Stimulated activated CD4-positive, alpha-beta T cell treated with anti-CD3 and anti-CD28 coated beads, TNF-alpha, amount 100 ng/mL, for 4 hours (primary cell): ENCODE measurements at regions not wholly inside any gene's neighbourhood (a gene's known extent, or its start where the extent isn't known, plus 50 kb on each side); places are given as distances from the start of the nearest gene placed in this dataset.

ENCODE experiments used
- DNase-seq, 3 experiments: peaks; one replicate each; pipeline ENCODE4 v3.0.0-alpha.2; 2020; ENCODE audit warnings: low read depth in 3 of 3

DNA sequence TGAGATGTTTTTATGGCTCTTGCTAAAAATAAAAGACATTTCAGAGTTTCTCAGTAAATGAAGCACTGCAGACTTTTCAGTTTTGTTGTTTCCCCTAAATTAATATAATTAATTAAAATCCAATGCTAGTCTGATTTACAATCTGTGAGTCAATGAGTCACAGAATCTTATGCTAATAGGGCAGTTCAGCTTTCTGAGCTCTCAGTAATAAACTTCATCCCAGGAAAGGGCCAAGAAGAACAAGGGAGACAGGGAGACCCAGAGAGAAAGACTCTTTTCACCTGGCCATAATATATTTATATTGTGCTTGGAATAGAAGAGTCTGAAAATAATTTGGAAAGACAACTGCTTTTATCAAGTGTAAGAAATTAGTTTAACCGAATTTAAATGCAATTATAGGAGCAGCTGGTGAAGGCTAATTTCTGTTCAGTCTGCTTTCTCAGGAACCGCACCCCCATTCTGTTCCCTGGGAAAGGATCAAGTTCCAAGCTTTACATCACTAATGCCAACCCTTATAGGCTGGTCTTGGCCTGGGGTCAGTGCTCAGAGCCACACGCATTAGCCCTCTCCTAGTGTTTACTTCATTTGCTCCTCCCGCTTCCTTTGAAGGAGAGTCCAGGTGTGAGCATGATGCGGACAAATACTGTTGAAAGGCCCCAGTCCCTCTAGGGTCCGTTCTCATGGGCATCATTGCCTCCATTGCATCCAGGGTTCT lies 145.6 kb downstream of the ZBTB18 start:
- DNase-seq = no peak

DNA sequence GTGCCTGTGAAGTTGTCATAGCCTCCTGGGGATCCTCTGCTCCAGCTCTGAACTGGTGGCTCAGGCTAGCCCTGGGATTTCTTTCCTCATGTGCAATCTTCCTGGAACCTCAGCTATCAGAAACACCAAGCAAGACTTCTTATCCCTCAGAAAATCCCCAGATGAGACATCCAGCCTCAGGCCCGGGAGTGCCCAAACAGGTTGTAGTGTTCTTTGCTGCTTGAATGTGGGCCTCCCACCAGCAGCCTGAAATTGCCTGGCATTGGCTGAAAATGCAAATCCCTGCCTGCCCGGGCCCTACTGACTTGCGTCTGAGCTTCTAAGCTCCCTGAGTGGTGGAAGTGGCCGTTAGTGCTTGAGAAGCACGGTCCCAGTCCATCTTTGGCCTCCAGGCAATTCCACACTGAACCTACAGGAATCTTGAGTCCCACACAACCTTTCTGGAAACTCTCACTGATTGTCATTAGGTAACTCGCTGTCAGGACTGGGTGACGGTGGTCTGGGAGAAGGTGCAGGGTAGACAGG lies 146.8 kb downstream of the ZBTB18 start:
- DNase-seq = no peak

DNA sequence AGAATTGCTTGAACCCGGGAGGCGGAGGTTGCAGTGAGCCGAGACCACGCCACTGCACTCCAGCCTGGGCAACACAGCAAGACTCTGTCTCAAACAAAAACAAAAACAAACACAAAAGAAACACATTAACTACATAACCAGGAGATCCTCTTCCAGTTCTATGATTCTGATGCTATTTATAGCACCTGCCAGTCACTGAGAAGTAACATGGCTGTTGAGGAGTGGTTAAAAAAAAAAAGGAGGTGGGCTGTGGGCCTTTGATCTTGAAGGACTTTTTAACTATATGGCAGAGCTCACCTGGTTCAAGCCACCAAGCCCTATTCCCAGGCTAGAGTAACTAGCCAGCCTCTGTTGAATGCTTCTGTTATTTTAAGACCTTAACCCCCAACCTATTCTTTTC lies 148.8 kb downstream of the ZBTB18 start:
- DNase-seq = no peak

DNA sequence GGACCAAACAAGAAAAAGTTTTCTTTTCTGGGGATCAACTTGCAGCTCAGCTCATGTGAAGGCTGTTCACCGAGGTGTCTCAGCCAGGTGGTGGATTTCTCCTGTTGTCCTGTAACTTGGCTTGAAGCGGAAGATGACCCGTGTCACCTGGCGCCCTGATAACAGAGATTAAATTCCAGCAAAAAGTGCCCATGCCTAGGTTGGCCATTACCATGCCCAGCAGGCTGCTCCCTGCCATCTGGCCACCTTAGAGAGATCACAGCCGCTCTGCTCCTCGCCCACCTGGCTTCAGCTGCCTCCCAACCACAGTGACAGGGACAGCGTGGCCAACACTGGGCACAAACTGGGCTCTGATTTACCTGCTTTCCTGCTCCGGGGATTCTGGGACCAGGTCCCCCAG lies 149.5 kb downstream of the ZBTB18 start:
- no peak for DNase-seq

DNA sequence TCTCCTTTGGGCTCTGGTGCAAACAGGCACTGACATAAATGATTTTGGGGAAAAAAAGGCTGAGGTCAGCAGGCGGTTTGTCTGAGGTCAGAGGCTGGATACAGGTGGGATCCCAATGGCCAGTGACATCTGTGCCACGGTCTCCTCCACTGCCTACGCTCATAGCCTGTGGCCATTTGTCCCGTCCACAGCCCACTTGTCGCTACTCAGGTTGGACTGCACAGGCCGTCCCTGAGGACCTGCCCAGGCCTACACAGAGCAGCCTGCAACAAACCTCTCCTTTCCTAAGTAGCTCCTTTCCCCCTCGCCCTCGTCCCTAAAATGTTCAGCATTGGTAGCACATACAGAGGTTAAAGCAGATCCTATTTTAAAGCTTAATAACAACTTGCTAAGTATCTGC lies 150.7 kb downstream of the ZBTB18 start:
- no peak for DNase-seq

DNA sequence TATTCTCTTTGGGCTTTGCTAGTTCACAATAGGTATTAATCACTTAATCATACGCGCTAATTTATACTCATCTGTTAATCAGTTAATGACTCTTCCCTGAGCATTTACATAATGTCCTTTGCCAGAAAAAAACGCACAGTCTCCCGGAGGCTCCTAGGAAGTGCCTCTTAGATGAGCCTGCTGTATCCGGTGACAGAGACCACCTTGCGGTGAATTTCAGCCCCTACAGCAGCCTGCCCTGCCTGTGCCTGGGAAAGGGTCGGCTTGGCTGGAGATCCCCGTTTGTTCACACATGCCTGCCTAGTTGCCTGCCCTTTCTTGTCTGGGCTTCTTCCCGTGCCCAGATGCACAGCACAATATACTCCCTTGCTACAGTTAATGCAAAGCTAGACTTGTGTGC lies 152.9 kb downstream of the ZBTB18 start:
- DNase-seq = no peak

DNA sequence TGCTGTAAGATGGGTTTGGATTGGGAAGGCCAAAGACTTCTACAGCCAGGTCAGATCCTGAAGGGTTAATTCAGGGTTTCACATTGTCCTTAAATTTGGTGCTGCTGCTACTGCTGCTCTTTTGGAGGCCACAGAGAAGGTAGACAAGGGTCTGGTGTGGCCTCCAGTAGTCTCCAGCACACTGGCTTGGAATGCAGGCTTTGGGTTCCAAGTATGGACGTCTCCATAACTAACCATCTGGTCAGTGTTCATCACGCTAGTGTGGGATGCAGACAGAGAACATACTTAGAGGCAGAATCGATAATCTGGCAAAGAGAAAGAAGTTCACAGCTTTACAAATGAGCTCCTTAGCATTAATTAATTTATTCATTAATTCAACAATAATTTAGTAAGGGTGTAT lies 154.1 kb downstream of the ZBTB18 start:
- no peak for DNase-seq

DNA sequence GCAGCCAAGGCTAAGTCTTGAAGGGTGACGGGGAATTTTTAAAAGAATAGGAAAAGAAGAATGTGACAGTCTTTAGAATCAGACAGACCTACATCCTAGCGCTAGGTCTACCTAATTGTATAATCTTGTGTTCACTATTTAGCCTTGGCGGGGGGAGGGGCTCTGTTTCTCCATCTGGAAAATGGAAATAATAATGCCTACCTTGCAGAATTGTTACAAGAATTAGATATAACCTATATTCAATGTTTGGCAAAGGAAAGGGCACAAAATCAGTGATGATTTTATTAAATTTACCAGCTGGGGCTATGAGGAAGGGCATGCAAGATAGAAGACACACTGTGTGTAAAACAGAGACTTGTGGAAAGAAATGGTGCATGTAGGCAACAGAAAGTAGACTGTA lies 154.8 kb downstream of the ZBTB18 start:
- DNase-seq = no peak

DNA sequence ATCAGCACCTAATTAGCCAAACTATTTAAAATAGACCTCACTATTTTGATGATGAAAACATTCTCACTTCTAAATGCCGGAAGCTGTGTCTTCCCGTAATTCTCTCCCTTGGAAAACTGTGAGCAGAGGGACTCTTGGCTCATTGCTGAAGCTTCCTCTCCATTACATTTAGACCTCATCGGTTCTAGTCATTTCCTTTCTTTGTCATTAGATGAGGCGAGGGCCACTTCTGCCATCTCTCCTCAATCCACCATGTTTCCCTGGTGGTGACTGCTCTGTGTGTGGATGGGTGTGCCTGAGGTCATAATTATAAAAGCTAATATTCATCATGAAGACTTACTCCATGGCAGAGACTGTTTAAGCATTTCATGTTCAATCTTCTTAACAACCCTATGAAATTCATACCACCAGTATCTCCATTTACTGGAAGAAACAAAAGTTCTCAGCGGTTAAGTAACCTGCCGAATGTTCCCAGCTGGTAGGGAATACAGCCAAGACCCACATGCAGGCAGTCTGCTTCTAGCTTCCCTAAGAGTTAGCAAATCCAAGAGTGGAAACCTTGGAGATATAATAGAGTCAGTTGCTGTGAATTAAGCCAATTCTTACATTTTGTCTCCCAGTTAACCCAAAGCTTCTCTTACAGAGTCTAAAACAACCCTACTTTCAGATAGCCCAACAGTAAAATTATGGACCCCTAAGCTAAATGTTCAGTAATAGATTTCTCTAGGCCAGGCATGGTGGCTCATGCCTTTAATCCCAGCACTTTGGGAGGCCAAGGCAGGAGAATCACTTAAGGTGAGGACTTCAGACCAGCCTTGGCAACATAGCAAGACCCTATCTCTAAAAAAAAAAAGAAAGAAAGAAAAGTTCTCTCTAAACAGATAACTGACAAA lies 156.2 kb downstream of the ZBTB18 start:
- DNase-seq = no peak

DNA sequence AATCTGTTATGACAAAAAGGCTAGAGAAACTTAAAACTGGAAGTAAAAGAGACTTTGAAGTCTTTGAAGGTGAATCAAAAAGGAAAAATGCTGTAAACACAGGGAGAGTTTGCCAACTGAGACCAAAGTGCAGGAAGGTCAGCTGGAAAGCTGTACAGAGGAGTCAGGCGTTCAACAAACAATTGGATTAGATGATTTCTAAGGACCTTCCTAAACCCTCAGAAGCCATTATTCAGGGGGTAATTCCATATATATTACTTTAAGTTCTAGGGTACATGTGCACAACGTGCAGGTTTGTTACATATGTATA lies 156.8 kb downstream of the ZBTB18 start:
- DNase-seq = no peak

DNA sequence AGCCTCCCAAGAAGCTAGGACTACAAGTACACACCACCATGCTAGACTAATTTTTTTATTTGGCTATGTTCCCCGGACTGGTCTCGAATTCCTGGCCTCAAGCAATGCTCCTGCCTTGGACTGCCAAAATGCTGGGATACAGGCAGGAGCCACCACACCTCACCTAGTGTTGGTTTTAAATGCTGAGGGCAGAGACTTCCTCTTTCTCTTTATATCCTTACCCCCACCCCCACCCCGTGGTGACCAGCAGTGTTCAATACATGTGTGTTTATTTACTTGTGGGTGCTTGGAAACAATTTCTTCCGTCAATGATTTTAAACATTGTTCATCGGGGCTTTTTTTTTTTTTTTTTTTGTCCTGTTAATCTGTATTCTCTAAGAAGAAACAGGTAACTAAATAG lies 158.9 kb downstream of the ZBTB18 start:
- no peak for DNase-seq

DNA sequence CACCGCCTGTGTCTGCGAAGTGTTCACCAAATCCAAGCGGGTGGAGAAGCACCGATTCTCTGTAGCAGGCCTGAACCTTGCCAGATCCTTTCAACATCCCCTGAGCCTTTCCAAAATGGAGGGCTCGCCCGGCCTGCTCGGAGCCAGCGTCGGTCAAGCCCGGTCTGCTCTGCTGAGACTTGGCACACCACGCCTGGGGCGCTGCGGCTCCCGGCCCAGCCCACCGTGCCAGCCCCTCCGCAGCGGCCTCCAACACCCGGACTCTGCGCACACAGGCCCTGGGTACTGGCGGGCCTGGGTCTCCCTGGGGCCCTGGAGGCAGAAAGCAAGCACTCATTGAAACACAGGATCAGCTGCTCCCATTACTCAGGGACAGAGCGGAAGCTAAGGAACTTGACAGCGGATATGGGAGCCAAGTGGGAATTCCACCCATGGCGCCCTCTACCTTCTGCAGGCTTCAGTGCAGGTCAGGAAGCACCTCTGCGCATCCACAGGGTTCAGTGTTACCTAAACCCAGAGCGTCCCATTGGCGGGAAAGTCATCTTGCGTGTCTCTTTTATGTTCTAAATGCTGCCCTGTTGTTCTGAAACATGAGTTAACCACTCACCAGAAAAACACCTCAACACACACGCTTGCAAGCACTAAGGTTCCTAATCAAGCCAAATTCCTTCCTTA lies 159.9 kb downstream of the ZBTB18 start:
- DNase-seq = no peak

DNA sequence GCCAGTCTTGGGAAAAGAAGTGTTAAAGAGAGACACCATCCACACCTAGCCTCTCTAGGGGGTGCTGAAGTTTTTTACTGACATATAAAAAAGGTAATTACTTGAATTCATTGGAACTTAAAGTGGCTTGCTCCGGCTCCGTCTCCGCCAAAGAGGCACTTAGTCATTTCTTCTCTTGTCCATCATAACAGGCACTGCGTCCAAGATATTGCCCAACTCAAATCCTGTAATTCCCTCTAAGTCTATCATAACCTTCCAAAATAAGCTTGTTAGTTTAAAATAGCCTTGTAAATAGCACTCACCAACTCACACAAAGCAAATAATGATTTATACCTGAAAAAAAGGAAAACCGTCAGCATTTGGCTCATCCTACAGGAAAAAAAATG lies 160.5 kb downstream of the ZBTB18 start:
- DNase-seq = no peak

DNA sequence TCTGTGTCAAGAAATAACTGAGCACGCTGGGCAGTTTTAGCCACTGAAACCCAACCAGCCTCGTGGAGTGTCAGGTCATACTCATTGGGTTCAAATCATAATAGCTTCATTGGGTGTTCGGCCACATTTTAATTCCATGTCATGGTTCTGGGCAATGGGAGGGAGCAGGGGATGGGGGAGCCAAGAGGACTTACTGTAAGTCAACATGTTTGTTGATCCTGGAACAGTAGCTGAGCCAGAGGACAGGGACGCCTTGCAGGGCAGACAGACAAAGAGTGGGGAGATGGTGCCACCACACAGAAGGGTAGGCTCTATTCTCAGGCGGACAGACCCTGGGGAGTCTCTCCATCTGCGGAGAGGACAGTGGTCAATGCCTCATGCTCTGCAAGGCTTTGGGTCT lies 161.1 kb downstream of the ZBTB18 start:
- no peak for DNase-seq

DNA sequence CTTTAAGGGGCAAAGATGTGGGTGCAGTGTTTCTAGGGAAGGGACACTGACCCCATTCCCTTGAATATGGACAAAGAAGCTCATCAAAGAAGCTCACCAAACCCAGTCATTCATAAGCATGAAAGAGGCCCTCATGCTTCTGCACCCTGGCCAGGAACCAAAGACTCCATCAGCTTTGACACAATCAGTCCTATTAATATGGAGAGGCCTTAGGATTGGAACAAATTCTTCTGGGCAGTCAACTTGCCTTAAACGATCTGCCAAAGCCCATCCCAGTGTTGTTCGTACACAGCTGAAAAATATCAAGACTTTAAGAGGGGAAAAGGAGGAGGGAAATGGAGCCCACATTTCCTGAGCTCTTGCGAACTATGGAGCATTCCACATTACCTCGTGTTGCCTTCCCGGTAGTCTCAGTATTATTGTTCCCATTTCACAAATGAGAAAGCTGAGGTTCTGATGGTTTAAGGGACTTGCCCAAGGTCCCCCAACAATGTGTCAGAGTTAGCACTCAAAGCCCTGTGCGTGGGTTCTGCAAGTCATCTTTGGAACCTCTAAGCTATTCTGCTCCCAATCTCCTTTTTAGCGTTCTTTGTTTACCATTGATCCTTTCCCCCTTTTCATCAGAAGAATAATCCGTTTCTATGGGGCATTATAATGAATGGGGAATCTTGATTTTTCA lies 161.9 kb downstream of the ZBTB18 start:
- no peak for DNase-seq

DNA sequence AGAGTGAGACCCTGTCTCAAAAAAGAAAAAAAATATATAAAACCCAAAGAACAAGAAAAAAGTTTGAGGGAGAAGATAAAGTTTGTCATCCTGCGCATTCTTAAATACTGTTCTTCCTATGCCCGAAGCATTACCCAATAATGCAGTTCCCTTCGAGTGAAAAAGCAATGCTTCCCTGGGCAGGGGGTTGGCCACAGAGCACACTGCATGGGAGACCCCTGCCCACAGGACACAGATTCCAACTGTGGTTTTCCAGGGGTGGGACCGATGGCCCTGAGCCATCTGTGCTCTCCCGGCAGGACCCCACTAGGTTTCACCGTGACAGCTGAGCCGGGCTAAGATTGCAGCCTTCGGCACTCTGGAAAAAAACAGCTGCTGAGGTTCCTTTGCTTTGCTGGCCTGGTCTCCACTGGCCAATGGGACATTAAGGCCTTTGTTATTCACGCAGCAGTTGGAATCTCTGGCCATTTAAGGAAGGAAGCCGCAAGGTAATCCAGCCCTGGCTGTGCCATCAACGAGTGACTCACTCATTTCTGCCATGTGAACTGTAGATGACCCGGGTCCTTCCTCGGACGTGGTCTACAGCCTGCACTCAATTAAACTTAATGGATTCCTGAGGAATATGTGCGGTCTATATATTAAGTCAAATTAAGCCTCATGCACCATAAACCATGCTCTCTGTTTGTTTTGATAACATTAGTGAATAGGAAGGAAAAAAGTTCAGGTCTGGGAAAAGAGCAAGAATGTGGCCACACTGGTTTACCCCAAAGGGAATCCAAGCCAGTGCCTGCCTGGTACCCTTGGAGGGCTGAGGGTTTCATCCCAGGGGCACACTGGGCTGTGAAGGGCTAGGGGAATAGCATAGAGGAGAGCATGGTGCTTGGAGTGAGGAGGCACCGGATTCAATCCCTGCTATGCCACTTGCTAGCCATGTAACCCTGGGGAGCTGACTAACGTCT lies 163.2 kb downstream of the ZBTB18 start:
- no peak for DNase-seq

DNA sequence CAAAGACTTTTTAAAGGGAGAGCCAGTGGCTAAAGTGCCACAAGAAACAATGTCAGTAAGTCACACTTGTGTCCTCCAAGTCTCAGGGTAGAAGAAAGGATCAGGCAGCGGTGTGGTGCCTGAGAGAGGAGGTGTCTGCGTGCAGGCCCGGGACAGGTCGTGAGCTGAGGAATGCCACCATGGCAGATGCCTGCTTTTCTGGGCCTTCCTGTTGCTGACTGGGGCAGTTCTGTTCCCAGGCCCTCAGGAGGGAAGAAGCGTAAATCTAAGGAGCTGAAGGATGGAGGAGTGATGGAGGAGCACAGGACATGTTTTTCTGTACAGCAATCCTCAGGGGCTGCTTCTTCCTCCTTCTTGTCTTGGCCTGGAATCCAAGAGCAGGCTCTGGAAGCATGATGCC lies 165.8 kb downstream of the ZBTB18 start:
- DNase-seq = no peak

DNA sequence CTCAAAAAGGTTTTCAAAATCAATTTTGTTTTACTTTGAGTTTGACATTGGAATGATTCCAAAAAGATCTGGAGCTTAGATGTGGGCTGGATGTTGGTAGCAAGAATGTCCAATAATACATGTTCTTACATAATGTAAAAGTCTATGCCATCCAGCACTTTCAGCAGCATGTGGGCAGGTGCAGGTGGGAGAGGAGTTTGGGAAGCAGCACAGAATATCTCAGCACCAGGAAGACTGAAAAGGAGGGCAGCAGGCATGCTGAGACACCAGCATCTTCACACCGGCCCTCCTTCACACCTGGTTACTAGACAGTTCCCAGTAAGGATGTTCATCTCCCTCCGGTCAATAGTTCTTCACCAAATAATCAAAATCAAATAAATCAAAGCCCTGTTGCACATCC lies 166.6 kb downstream of the ZBTB18 start:
- DNase-seq = no peak

DNA sequence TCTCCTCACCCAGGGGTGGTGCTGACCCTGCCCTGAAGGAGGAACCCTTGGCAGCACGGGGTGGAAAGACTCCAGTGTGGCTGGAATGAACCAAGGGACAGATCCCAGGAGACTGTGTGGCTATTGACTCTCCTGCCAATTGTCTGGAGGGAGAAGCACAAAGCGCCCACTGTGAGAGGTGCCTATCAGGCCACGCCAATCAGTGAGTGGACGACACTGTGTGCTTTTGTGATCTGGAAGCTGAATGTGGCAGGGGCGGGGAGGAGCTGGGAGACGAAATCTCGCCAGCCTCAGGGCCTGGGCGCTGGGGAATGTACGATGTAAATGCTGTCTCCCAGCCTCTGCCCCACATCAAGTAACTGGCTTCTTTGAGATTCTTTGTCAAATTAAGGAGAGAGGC lies 167.1 kb downstream of the ZBTB18 start:
- DNase-seq = no peak

DNA sequence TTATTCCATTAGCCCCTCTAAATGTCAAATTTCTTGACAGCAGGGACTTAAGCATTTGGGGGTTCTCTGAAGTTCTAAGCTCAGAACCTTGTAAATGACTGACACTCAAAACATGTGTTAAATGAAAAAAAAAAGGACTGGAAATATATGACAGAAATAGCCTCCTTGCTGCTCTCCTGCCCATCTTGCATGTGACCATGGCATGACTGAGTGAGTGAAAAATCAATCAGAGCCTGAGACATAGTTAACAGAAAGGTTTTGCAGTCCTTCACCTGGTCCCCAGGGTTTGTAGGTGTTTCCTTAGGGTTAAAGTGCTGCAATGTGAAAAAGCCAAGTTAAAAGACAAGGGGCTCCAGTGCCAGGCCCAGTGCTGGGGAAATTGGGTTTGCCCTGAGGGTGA lies 168.1 kb downstream of the ZBTB18 start:
- no peak for DNase-seq

DNA sequence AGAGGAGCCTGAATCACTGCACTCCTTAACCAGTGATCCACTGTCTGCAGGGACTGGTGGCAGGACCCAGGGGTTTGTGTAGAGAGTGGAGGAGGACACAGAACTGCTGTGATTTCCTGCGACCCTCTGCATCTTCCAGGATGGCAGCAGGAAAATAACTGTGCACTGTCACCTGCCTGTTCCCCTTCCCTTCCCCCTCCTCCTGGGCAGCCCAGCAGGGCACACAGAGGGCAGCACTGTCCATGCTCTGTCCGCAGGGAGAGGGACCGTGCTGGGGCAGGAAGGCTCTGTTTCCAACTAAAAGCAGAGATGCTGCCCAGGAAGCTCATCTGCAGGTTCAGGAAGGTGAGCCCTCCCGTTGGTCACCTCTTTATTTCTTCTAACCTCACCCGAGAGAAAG lies 168.7 kb downstream of the ZBTB18 start:
- no peak for DNase-seq
